GM23248 (cell line): ENCODE measurements at regions not wholly inside any gene's neighbourhood (a gene's known extent, or its start where the extent isn't known, plus 50 kb on each side); places are given as distances from the start of the nearest gene placed in this dataset.
"Not testable (repeated sequence)": the region's sequence is repeated elsewhere in the genome, so short reads cannot be mapped to it uniquely, and the experiment has no call there.

Source experiments
- DNase-seq: peaks from one replicate; pipeline ENCODE4 v3.0.0-alpha.2; 2015
- H2AFZ ChIP-seq: fragments of 200-600 bp; sonication (generic); 2 replicates; pipeline ENCODE4 v1.6.1; 2016; ENCODE audit warnings: antibody characterized with exemption
- H3F3A ChIP-seq: fragments of 200-600 bp; sonication (generic); 2 replicates; pipeline ENCODE4 v1.6.1; 2016; ENCODE audit warnings: mild to moderate bottlenecking, antibody characterized with exemption, mixed run types; ENCODE audit not compliant: insufficient read depth
- H3K27ac ChIP-seq: fragments of 200-600 bp; sonication (generic); 2 replicates; pipeline ENCODE4 v1.5.1; 2016; ENCODE audit warnings: mild to moderate bottlenecking
- H3K27me3 ChIP-seq: fragments of 200-600 bp; sonication (generic); replicated peaks from 2 replicates; pipeline ENCODE4 v1.6.1; 2016; ENCODE audit warnings: mild to moderate bottlenecking; ENCODE audit not compliant: insufficient read depth
- H3K36me3 ChIP-seq: fragments of 200-600 bp; sonication (generic); 2 replicates; pipeline ENCODE4 v1.6.1; 2016; ENCODE audit warnings: low read depth, mild to moderate bottlenecking
- H3K4me1 ChIP-seq: fragments of 200-600 bp; sonication (generic); 2 replicates; pipeline ENCODE4 v1.6.1; 2016; ENCODE audit warnings: mild to moderate bottlenecking; ENCODE audit not compliant: insufficient read depth
- H3K4me2 ChIP-seq: fragments of 200-600 bp; sonication (generic); one replicate; pipeline ENCODE4 v1.6.1; 2016; ENCODE audit warnings: mild to moderate bottlenecking; ENCODE audit not compliant: unreplicated experiment
- H3K4me3 ChIP-seq: fragments of 200-600 bp; sonication (generic); 2 replicates; pipeline ENCODE4 v1.5.1; 2016; ENCODE audit warnings: mild to moderate bottlenecking
- H3K79me2 ChIP-seq: fragments of 200-600 bp; sonication (generic); 2 replicates; pipeline ENCODE4 v1.6.1; 2016; ENCODE audit warnings: mild to moderate bottlenecking; ENCODE audit not compliant: insufficient read depth
- H3K9ac ChIP-seq: fragments of 200-600 bp; sonication (generic); 2 replicates; pipeline ENCODE4 v1.6.1; 2016; ENCODE audit warnings: mild to moderate bottlenecking
- H3K9me2 ChIP-seq: fragments of 200-600 bp; sonication (generic); 2 replicates; pipeline ENCODE4 v1.6.1; 2016; ENCODE audit warnings: mixed run types, mild to moderate bottlenecking, moderate library complexity; ENCODE audit not compliant: insufficient read depth
- H3K9me3 ChIP-seq: fragments of 200-600 bp; sonication (generic); one replicate; pipeline ENCODE4 v1.6.1; 2017; ENCODE audit warnings: low read depth
- H4K20me1 ChIP-seq: fragments of 200-600 bp; sonication (generic); 2 replicates; pipeline ENCODE4 v1.6.0; 2016; ENCODE audit not compliant: insufficient read depth
- EZH2 ChIP-seq: fragments of 200-600 bp; sonication (generic); IDR thresholded peaks from 2 replicates; pipeline ENCODE4 v1.6.1; 2018; ENCODE audit warnings: antibody characterized with exemption, mild to moderate bottlenecking; ENCODE audit not compliant: insufficient read depth, poor library complexity, severe bottlenecking
- EZH2phosphoT487 ChIP-seq: fragments of 200-600 bp; sonication (generic); IDR thresholded peaks from 2 replicates; pipeline ENCODE4 v1.6.1; 2018; ENCODE audit warnings: antibody characterized with exemption, moderate library complexity, mild to moderate bottlenecking, low read depth; ENCODE audit not compliant: insufficient read depth
- WGBS, 2 experiments: methylation state at CpG; one replicate each; pipeline ENCODE4 v1.1.6; 2015 to 2017; ENCODE audit warnings: low lambda C conversion rate in 2 of 2, low coverage in 1 of 2; ENCODE audit errors: missing lambda C conversion rate in 2 of 2; 5-methylcytosine and 5-hydroxymethylcytosine counted together
- in situ Hi-C: fragments of 300-500 bp; cut with MboI; formaldehyde crosslinking; loops from 2 replicates; pipeline ENCODE4 v1.15.0; 2020

GRCh38 chr3:74832925-74833324 lies 218.5 kb upstream of the CNTN3 start:
- Histone ChIP-seq H3K27me3 (no peaks in the 10 kb centered on the region), H4K20me1 (no peaks in the 10 kb centered on the region), H3K36me3 (no peaks in the 10 kb centered on the region), H3F3A (no peaks in the 10 kb centered on the region), H3K79me2 (no peaks in the 10 kb centered on the region), H3K4me1 (no peaks in the 10 kb centered on the region), H3K9me2 (no peaks in the 10 kb centered on the region), H3K9me3 (no peaks in the 10 kb centered on the region), H3K9ac (no peak overlapping the region), H3K4me2 (no peak overlapping the region), H3K4me3 (no peak overlapping the region), H3K27ac (no peak overlapping the region), H2AFZ (no peak overlapping the region)
- TF ChIP-seq EZH2phosphoT487 (no peak), EZH2 (no peak)
- DNase-seq = no peak
- in situ Hi-C loops = no loop called here
- WGBS, 2 experiments = 68 to 72% methylated on average over 6 of the region's 6 CpGs

GRCh38 chr3:74830845-74831244 lies 216.4 kb upstream of the CNTN3 start:
- DNase-seq, H3K9me2 ChIP-seq, H3K4me2 ChIP-seq, H3K27ac ChIP-seq, H3K36me3 ChIP-seq, H3F3A ChIP-seq, H3K79me2 ChIP-seq, H3K4me3 ChIP-seq, H3K27me3 ChIP-seq, in situ Hi-C loops, H3K9ac ChIP-seq, H2AFZ ChIP-seq, H3K4me1 ChIP-seq, H4K20me1 ChIP-seq, H3K9me3 ChIP-seq: not testable (repeated sequence)
- 62 to 66% methylated on average over 5 of the region's 5 CpGs for WGBS, 2 experiments

- H3F3A ChIP-seq, DNase-seq, H2AFZ ChIP-seq, H3K79me2 ChIP-seq, H3K27me3 ChIP-seq, H4K20me1 ChIP-seq, H3K4me2 ChIP-seq, H3K36me3 ChIP-seq, H3K27ac ChIP-seq, H3K4me1 ChIP-seq, H3K9ac ChIP-seq, in situ Hi-C loops, H3K4me3 ChIP-seq, H3K9me2 ChIP-seq, H3K9me3 ChIP-seq: not testable (repeated sequence)
- 93 to 96% methylated on average over 11 of the region's 11 CpGs for WGBS, 2 experiments
Measured at GRCh38 chr3:74825404-74825803, 210.9 kb upstream of the CNTN3 start.

GRCh38 chr3:74824366-74824765 lies 209.9 kb upstream of the CNTN3 start:
- Histone ChIP-seq H3K9me2 (no peaks in the 10 kb centered on the region), H3F3A (no peaks in the 10 kb centered on the region), H4K20me1 (no peaks in the 10 kb centered on the region), H3K9ac (no peak overlapping the region), H2AFZ (no peak overlapping the region), H3K4me2 (no peak overlapping the region), H3K27me3 (no peaks in the 10 kb centered on the region), H3K79me2 (no peaks in the 10 kb centered on the region), H3K27ac (no peak overlapping the region), H3K4me3 (no peak overlapping the region), H3K36me3 (no peaks in the 10 kb centered on the region), H3K4me1 (no peaks in the 10 kb centered on the region), H3K9me3 (no peaks in the 10 kb centered on the region)
- no peak for TF ChIP-seq EZH2
- TF ChIP-seq EZH2phosphoT487 = no peak
- no peak for DNase-seq
- 74 to 75% methylated on average over 4 of the region's 4 CpGs for WGBS, 2 experiments
- in situ Hi-C loops = no loop called here

GRCh38 chr3:74814181-74814580 lies 199.7 kb upstream of the CNTN3 start:
- Histone ChIP-seq H3F3A (no peaks in the 10 kb centered on the region), H3K9ac (no peak overlapping the region), H3K36me3 (no peaks in the 10 kb centered on the region), H2AFZ (no peak overlapping the region), H3K9me3 (no peaks in the 10 kb centered on the region), H3K27me3 (no peaks in the 10 kb centered on the region), H3K27ac (no peak overlapping the region), H3K4me2 (no peak overlapping the region), H3K4me3 (no peak overlapping the region), H3K79me2 (no peaks in the 10 kb centered on the region), H4K20me1 (no peaks in the 10 kb centered on the region), H3K9me2 (no peaks in the 10 kb centered on the region), H3K4me1 (no peaks in the 10 kb centered on the region)
- in situ Hi-C loops = no loop called here
- 77 to 85% methylated on average over 3 of the region's 3 CpGs for WGBS, 2 experiments
- TF ChIP-seq EZH2 = no peak
- no peak for TF ChIP-seq EZH2phosphoT487
- no peak for DNase-seq
